HepG2 (cell line): ENCODE measurements at regions not wholly inside any gene's neighbourhood (a gene's known extent, or its start where the extent isn't known, plus 50 kb on each side); places are given as distances from the start of the nearest gene placed in this dataset.

Source experiments
- ATAC-seq: fragments of 200-7000 bp; cut with Tn5 transposase; 3 replicates; pipeline ENCODE4 v1.9.1; 2020; ENCODE audit warnings: mild to moderate bottlenecking, moderate library complexity
- BruUV-seq: library from RNA; stranded (reverse); fragments of 400-500 nt; replicated peaks from 2 replicates; lab custom pipeline; 2021; lab: Mats Ljungman, UMichigan
- CTCF ChIA-PET: fragments of 300-600 bp; formaldehyde crosslinking; extraction: SDS; loops from one replicate; lab custom pipeline; 2021; ENCODE audit warnings: low total read pairs, inconsistent platforms, low intra/inter-chr PET ratio; lab: Yijun Ruan, JAX
- POLR2A ChIA-PET: fragments of 350-600 bp; sonication (Branson Sonifier 250); formaldehyde crosslinking; loops from one replicate; lab custom pipeline; 2020; ENCODE audit warnings: antibody characterized with exemption, inconsistent platforms; lab: Yijun Ruan, JAX
- DNase-seq: peaks from one replicate; pipeline ENCODE4 v3.0.0-alpha.2; 2015; ENCODE audit warnings: low spot score
- FAIRE-seq: peaks from 3 replicates; lab custom pipeline; 2011; peaks lifted over from hg19 to GRCh38; lab: Jason Lieb, UNC
- H2AFZ ChIP-seq: one replicate; pipeline ENCODE4 v1.6.1; 2011; ENCODE audit warnings: low read length, inconsistent platforms
- H3K27ac ChIP-seq: fragments of 300-600 bp; 3 replicates; pipeline ENCODE4 v1.8.0; 2011; ENCODE audit warnings: mixed run types, mild to moderate bottlenecking, mixed read lengths, low read length, inconsistent platforms; ENCODE audit not compliant: insufficient read depth; ENCODE audit errors: extremely low read length
- H3K27me3 ChIP-seq, 2 experiments: fragments of 200-600 bp in 1 of 2; 2 replicates in 1 of 2; 3 replicates in 1 of 2; pipeline versions ENCODE4 v1.6.0 to v1.8.0; 2011; ENCODE audit warnings: low read length in 2 of 2, mild to moderate bottlenecking in 2 of 2, moderate library complexity in 2 of 2, inconsistent platforms in 1 of 2; ENCODE audit not compliant: insufficient read depth in 2 of 2, control insufficient read depth in 1 of 2
- H3K36me3 ChIP-seq, 2 experiments: fragments of 200-600 bp in 1 of 2; replicated peaks in 1 of 2; 2 replicates in 1 of 2; 3 replicates in 1 of 2; pipeline versions ENCODE4 v1.5.1 to v1.8.0; 2011; ENCODE audit warnings: low read length in 2 of 2, inconsistent platforms in 1 of 2; ENCODE audit not compliant: insufficient read depth in 2 of 2, control insufficient read depth in 1 of 2
- H3K4me1 ChIP-seq: 2 replicates; pipeline ENCODE4 v1.5.1; 2012; ENCODE audit warnings: low read length, inconsistent platforms; ENCODE audit not compliant: insufficient read depth
- H3K4me2 ChIP-seq: 2 replicates; pipeline ENCODE4 v1.6.0; 2011; ENCODE audit warnings: low read depth, low read length, inconsistent platforms
- H3K4me3 ChIP-seq, 3 experiments: fragments of 200-600 bp in 1 of 3; sonication (generic), shearing (Covaris generic) in 1 of 3; replicated peaks in 1 of 3; 2 replicates each; pipeline ENCODE4 v1.5.1; 2011 to 2016; ENCODE audit warnings: low read length in 3 of 3, inconsistent platforms in 2 of 3, low read depth in 2 of 3, mild to moderate bottlenecking in 2 of 3, control low read depth in 1 of 3, mixed read lengths in 1 of 3; ENCODE audit not compliant: insufficient read depth in 1 of 3
- H3K79me2 ChIP-seq: one replicate; pipeline ENCODE4 v1.6.1; 2011; ENCODE audit warnings: low read length, inconsistent platforms; ENCODE audit not compliant: insufficient read depth
- H3K9ac ChIP-seq: 2 replicates; pipeline ENCODE4 v1.6.0; 2011; ENCODE audit warnings: mild to moderate bottlenecking, low read depth, low read length, inconsistent platforms; ENCODE audit not compliant: insufficient read depth
- H3K9me3 ChIP-seq: 2 replicates; pipeline ENCODE4 v1.5.1; 2012; ENCODE audit warnings: mild to moderate bottlenecking, low read length
- H4K20me1 ChIP-seq: 2 replicates; pipeline ENCODE4 v1.6.0; 2011; ENCODE audit warnings: inconsistent platforms, mild to moderate bottlenecking, low read length, moderate library complexity; ENCODE audit not compliant: insufficient read depth
- AKAP8 ChIP-seq: sonication (generic); formaldehyde crosslinking; IDR thresholded peaks from 2 replicates; pipeline ENCODE4 v1.5.1; 2020; ENCODE audit warnings: mild to moderate bottlenecking, missing genetic modification reagents
- BRD4 ChIP-seq: sonication (generic); formaldehyde crosslinking; IDR thresholded peaks from 2 replicates; pipeline ENCODE4 v1.4.0; 2020; ENCODE audit warnings: missing genetic modification reagents
- ELF1 ChIP-seq: sonication (generic); formaldehyde crosslinking; IDR thresholded peaks from 2 replicates; pipeline ENCODE4 v1.4.0; 2020; ENCODE audit warnings: missing genetic modification reagents
- HMGXB4 ChIP-seq, 2 experiments: sonication (generic) in 1 of 2; formaldehyde crosslinking in 1 of 2; IDR thresholded peaks; 2 replicates each; pipeline versions ENCODE4 v1.4.0 to v1.6.1; 2018 to 2020; ENCODE audit warnings: missing genetic modification reagents in 2 of 2, borderline replicate concordance in 1 of 2, low read depth in 1 of 2, mild to moderate bottlenecking in 1 of 2, missing biosample characterization in 1 of 2
- KLF13 ChIP-seq: sonication (generic); formaldehyde crosslinking; IDR thresholded peaks from 2 replicates; pipeline ENCODE4 v1.4.0; 2020; ENCODE audit warnings: mild to moderate bottlenecking, missing genetic modification reagents
- KMT2B ChIP-seq: IDR thresholded peaks from 2 replicates; pipeline ENCODE4 v1.6.1; 2016; ENCODE audit warnings: missing genetic modification reagents, missing compliant biosample characterization
- NFYB ChIP-seq: sonication (generic); formaldehyde crosslinking; IDR thresholded peaks from 2 replicates; pipeline ENCODE4 v1.4.0; 2020; ENCODE audit warnings: missing genetic modification reagents
- SP140L ChIP-seq: sonication (generic); formaldehyde crosslinking; IDR thresholded peaks from 2 replicates; pipeline ENCODE4 v1.4.0; 2020; ENCODE audit warnings: missing genetic modification reagents, borderline replicate concordance
- YEATS2 ChIP-seq: sonication (generic); formaldehyde crosslinking; IDR thresholded peaks from 2 replicates; pipeline ENCODE4 v1.4.0; 2020; ENCODE audit warnings: missing genetic modification reagents, borderline replicate concordance
- ZFP82 ChIP-seq: sonication (generic); formaldehyde crosslinking; IDR thresholded peaks from 2 replicates; pipeline ENCODE4 v1.5.1; 2020; ENCODE audit warnings: mild to moderate bottlenecking, missing genetic modification reagents, borderline replicate concordance
- ZFX ChIP-seq: sonication (generic); formaldehyde crosslinking; IDR thresholded peaks from 2 replicates; pipeline ENCODE4 v1.4.0; 2020; ENCODE audit warnings: mild to moderate bottlenecking, low read depth, missing genetic modification reagents, moderate library complexity
- ZMYM3 ChIP-seq: sonication (generic); formaldehyde crosslinking; IDR thresholded peaks from 2 replicates; pipeline ENCODE4 v1.5.1; 2020; ENCODE audit warnings: mild to moderate bottlenecking, missing genetic modification reagents
- ZNF557 ChIP-seq: sonication (generic); formaldehyde crosslinking; IDR thresholded peaks from 2 replicates; pipeline ENCODE4 v1.4.0; 2020; ENCODE audit warnings: missing genetic modification reagents
- ZNF710 ChIP-seq: sonication (generic); formaldehyde crosslinking; IDR thresholded peaks from 2 replicates; pipeline ENCODE4 v1.5.0; 2020; ENCODE audit warnings: mild to moderate bottlenecking, missing genetic modification reagents, borderline replicate concordance
- ZNF841 ChIP-seq: sonication (generic); formaldehyde crosslinking; IDR thresholded peaks from 2 replicates; pipeline ENCODE4 v1.8.1; 2023; ENCODE audit warnings: missing genetic modification reagents, borderline replicate concordance
- ZSCAN12 ChIP-seq: sonication (generic); formaldehyde crosslinking; IDR thresholded peaks from 2 replicates; pipeline ENCODE4 v1.9.0; 2021; ENCODE audit warnings: mild to moderate bottlenecking, missing genetic modification reagents
- WGBS: methylation state at CpG from one replicate; pipeline ENCODE4 v1.1.6; 2017; ENCODE audit warnings: low lambda C conversion rate; 5-methylcytosine and 5-hydroxymethylcytosine counted together
- in situ Hi-C: cut with HindIII; loops from 2 replicates; pipeline ENCODE4 v1.10.0; 2017; ENCODE audit warnings: low pct_unique_long_range_greater_than_20kb; ENCODE audit not compliant: extremely low pct_ligation_motif_present
- intact Hi-C: fragments of 100-400 bp; cut with micrococcal nuclease; formaldehyde crosslinking; loops from one replicate; pipeline ENCODE4 v1.10.0; 2022; ENCODE audit not compliant: unreplicated experiment

GRCh38 chr7:84314263-84314662 lies 119.7 kb upstream of the SEMA3A start:
- TF ChIP-seq ZNF841 (CRISPR knock-in tag), result no peak
- no peak for TF ChIP-seq KMT2B (CRISPR knock-in tag)
- no peak for TF ChIP-seq SP140L (CRISPR knock-in tag)
- TF ChIP-seq ZFX (CRISPR knock-in tag), result no peak
- no peak for TF ChIP-seq ZFP82 (CRISPR knock-in tag)
- no peak for TF ChIP-seq ZNF557 (CRISPR knock-in tag)
- no peak for TF ChIP-seq AKAP8 (CRISPR knock-in tag)
- TF ChIP-seq ZMYM3 (CRISPR knock-in tag), result no peak
- TF ChIP-seq NFYB (CRISPR knock-in tag), result no peak
- no peak for TF ChIP-seq BRD4 (CRISPR knock-in tag)
- TF ChIP-seq YEATS2 (CRISPR knock-in tag), result no peak
- no TSS peak for BruUV-seq
- Histone ChIP-seq H3K79me2 (no peaks in the 10 kb centered on the region), H3K27ac (no peak overlapping the region), H2AFZ (no peak overlapping the region), H3K9ac (no peak overlapping the region), H4K20me1 (no peaks in the 10 kb centered on the region), H3K9me3 (no peaks in the 10 kb centered on the region), H3K36me3 (no peaks in the 10 kb centered on the region), H3K27me3 (no peaks in the 10 kb centered on the region), H3K4me1 (no peaks in the 10 kb centered on the region), H3K4me2 (no peak overlapping the region), H3K4me3 (no peak overlapping the region)
- FAIRE-seq (no peak), ATAC-seq (no peak), DNase-seq (no peak)
- intact Hi-C loops (no loop called here), in situ Hi-C loops (no loop called here)
- POLR2A ChIA-PET, result no interaction called here
- WGBS, result 0% methylated on average over 2 of the region's 2 CpGs
- CTCF ChIA-PET, result no interaction called here

GRCh38 chr7:84304407-84304806 lies 109.8 kb upstream of the SEMA3A start:
- in situ Hi-C loops, result no loop called here
- Histone ChIP-seq H3K27ac (no peak overlapping the region), H3K9me3 (no peaks in the 10 kb centered on the region), H3K4me2 (no peak overlapping the region), H3K4me1 (no peaks in the 10 kb centered on the region), H2AFZ (no peak overlapping the region), H3K27me3 (no peaks in the 10 kb centered on the region), H3K4me3 (no peak overlapping the region), H3K9ac (no peak overlapping the region), H4K20me1 (no peaks in the 10 kb centered on the region), H3K79me2 (no peaks in the 10 kb centered on the region), H3K36me3 (no peaks in the 10 kb centered on the region)
- DNase-seq, result no peak
- no peak for ATAC-seq
- intact Hi-C loops, result no loop called here
- CTCF ChIA-PET, result no interaction called here
- POLR2A ChIA-PET, result no interaction called here
- 23% methylated on average over 2 of the region's 2 CpGs for WGBS
- no TSS peak for BruUV-seq
- no peak for FAIRE-seq
- TF ChIP-seq ZNF710 (CRISPR knock-in tag) (no peak), ZSCAN12 (CRISPR knock-in tag) (no peak), ELF1 (CRISPR knock-in tag) (no peak), KLF13 (no peak), HMGXB4 (CRISPR knock-in tag; IDR thresholded peaks at IDR 0.05; ENCODE audit: borderline replicate concordance in 1 of 2, low read depth in 1 of 2) (no peak)
